ENCODE measurements at regions not wholly inside any gene's neighbourhood (a gene's known extent, or its start where the extent isn't known, plus 50 kb on each side); places are given as distances from the start of the nearest gene placed in this dataset.

GRCh38 chr10:56222237-56222636 lies 138.8 kb downstream of the ZWINT start:
- no peak for TF ChIP-seq CTCF (IDR thresholded peaks at IDR 0.05; ENCODE audit: low read depth, low read length, poor library complexity, severe bottlenecking)
- TF ChIP-seq EZH2phosphoT487 (IDR thresholded peaks at IDR 0.05; ENCODE audit: borderline replicate concordance, low read length): no peak

Data from DOHH2 (cell line).